HUES6 (cell line): ENCODE measurements at regions not wholly inside any gene's neighbourhood (a gene's known extent, or its start where the extent isn't known, plus 50 kb on each side); places are given as distances from the start of the nearest gene placed in this dataset.

ENCODE experiments used
- H3K27ac ChIP-seq: 2 replicates; pipeline ENCODE4 v1.7.0; 2013; ENCODE audit warnings: low read depth, mild to moderate bottlenecking, low read length, inconsistent platforms
- H3K27me3 ChIP-seq: 2 replicates; pipeline ENCODE4 v1.6.1; 2013; ENCODE audit warnings: low read length; ENCODE audit not compliant: control insufficient read depth, insufficient read depth
- H3K36me3 ChIP-seq: 2 replicates; pipeline ENCODE4 v1.6.1; 2013; ENCODE audit warnings: low read length; ENCODE audit not compliant: control insufficient read depth, insufficient read depth
- H3K4me1 ChIP-seq: 2 replicates; pipeline ENCODE4 v1.6.1; 2013; ENCODE audit warnings: low read length; ENCODE audit not compliant: control insufficient read depth, insufficient read depth
- H3K4me3 ChIP-seq: 2 replicates; pipeline ENCODE4 v1.5.1; 2013; ENCODE audit warnings: low read depth, low read length
- H3K9ac ChIP-seq: one replicate; pipeline ENCODE4 v1.6.1; 2013; ENCODE audit warnings: mild to moderate bottlenecking, low read length
- H3K9me3 ChIP-seq: 2 replicates; pipeline ENCODE4 v1.6.1; 2013; ENCODE audit warnings: low read depth, low read length; ENCODE audit not compliant: control insufficient read depth, insufficient read depth

DNA sequence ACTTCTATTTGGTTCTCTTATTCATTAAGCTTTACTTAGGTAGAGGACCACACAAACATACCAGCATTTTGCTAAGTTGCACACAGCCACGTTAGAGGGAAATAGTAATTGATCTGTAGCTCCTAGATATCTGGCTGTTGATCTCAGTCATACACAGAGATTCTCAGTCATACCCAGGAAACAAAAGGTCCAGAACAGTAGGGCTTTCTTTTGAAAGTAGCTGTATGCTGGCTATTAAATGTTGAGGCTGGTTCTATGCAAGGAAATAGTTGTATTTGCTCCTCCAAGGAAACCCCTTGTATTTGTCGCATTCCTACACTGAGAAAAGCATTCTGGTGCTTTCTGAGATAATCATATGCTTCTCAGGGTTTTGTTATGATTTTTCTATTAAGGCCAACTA lies 523.8 kb downstream of the SOX2 start:
- Histone ChIP-seq H3K27ac (no peak overlapping the region), H3K4me3 (no peak overlapping the region), H3K4me1 (peaks cover 5% of the 10 kb centered on the region; the same call in 1 of the 2 replicates), H3K9me3 (no peaks in the 10 kb centered on the region), H3K36me3 (no peaks in the 10 kb centered on the region), H3K9ac (no peak overlapping the region), H3K27me3 (no peaks in the 10 kb centered on the region)

DNA sequence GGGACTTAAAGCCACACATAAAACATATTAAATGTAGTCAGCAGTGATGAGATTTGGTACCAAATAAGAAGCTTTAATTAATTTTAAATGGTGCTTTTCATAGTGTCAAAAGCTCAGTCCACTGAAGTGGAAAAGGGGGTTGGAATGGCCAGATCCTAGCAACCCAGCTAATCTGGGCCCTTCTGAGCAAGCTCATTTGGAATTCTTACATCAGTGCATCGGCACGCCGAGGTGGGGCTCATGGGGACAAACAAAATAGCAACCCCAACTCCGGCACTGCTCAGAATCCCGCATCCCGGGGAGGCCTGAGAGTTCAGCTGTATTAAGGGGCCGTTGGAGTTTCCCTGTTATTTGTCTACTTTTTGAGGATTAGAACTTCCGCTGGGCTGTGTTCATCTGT lies 526.4 kb downstream of the SOX2 start:
- Histone ChIP-seq H3K27me3 (no peaks in the 10 kb centered on the region), H3K4me3 (no peak overlapping the region), H3K9ac (no peak overlapping the region), H3K9me3 (no peaks in the 10 kb centered on the region), H3K36me3 (no peaks in the 10 kb centered on the region), H3K27ac (no peak overlapping the region), H3K4me1 (peaks cover 18% of the 10 kb centered on the region)

DNA sequence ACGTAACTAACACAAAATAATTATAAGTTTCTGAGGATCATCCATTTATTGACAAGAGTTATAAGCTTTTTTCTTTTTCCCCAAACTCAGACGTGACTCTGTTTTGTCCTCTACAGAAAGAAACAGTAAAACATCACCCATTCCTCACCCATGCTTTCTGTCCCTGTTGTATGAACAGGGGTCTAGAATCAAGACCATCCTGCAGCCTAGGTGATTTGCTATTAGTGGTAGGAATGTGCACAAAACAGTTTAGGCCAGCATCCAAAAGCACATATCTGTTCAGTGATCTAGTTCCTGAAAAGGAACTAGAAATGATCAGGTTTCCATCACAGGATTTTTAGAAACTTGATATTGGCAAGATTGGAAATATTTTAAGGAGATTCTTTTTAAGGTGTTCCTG lies 527.6 kb downstream of the SOX2 start:
- H3K9ac ChIP-seq: no peak overlapping the region
- no peaks in the 10 kb centered on the region for H3K9me3 ChIP-seq
- H3K4me1 ChIP-seq: peaks cover 23% of the 10 kb centered on the region
- H3K4me3 ChIP-seq: no peak overlapping the region
- H3K27me3 ChIP-seq: no peaks in the 10 kb centered on the region
- no peaks in the 10 kb centered on the region for H3K36me3 ChIP-seq
- H3K27ac ChIP-seq: no peak overlapping the region

DNA sequence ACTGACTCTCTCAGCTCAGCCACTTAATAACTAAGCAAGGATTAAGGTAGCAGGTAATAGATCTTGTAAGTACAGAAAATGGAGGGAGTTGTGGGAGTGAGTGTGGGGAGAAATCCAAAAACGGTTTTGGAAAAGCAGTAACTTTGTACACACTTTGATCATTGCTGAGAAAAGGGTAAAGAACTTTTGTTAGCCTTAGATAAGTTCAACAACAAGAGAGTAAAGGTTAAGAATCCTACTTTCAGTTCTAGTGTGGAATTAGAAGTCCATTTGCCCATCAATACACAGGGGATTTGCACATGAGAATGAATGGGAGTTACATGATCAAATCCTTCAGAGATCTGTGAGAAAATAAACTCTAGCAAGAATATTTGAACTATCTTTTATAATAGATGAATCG lies 528.7 kb downstream of the SOX2 start:
- Histone ChIP-seq H3K4me1 (peaks cover 23% of the 10 kb centered on the region), H3K27ac (no peak overlapping the region), H3K27me3 (no peaks in the 10 kb centered on the region), H3K36me3 (no peaks in the 10 kb centered on the region), H3K9ac (no peak overlapping the region), H3K4me3 (no peak overlapping the region), H3K9me3 (no peaks in the 10 kb centered on the region)

DNA sequence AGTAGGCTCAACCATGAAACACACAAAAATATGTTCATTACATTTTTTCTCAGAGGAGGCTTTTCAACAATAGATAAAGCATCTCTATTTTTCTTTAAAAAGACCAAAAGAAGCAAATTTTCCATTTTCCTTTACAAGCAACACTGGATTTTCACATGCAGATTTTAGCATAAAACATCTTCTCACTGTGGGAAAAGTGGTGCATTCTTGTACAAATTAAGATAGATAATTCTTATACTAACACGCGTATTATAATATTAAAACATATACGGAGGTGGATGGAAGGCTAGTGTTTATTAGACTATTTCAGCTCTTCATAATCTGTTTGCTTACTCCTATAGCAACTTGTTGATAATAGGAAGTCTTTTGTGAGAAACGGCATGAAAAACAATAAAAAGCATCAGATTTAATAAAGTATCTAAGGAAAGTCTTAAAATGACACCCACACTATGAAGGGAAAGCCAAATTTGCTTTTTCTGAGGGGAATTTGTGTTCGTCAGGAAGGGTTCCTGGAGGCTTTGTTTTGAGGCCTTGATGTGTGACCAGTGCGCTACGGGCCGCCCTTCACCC lies 529.6 kb downstream of the SOX2 start:
- H3K27me3 ChIP-seq: no peaks in the 10 kb centered on the region
- no peaks in the 10 kb centered on the region for H3K9me3 ChIP-seq
- no peak overlapping the region for H3K4me3 ChIP-seq
- H3K4me1 ChIP-seq: peaks cover 23% of the 10 kb centered on the region
- H3K9ac ChIP-seq: no peak overlapping the region
- no peaks in the 10 kb centered on the region for H3K36me3 ChIP-seq
- no peak overlapping the region for H3K27ac ChIP-seq

DNA sequence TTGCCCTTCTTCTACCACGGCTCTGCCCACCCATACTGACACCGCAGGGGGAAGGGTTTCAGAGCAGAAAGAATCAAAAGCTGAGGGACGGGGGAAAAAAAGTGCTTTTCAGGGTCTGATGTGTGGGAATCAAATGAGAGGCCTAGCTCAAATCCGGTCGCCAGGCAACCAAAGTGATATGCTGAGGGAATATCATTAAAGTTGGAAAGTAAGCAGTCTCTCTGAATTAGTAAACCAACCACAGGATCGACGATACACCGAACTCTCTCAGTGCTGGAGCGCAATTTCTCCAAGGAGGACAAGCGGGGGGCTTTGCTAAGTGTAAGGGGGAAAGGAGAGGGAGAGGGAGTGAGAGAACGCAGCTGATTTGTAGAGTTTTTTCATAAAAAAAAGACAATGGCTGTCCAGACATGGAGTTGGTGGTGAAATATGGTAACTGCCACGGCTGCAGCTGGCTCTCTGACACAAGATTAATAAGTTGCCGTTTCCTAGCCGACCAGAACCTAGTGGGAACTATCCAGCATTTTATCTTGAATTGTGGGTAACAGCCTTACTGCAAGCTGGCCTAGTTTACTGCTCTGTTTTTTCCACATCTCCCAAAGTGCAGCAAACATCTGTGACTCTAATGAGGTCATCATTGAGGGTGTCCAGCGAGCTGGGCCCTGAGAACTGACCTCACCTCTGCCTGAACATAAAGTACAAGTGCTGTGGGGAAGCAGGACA lies 530.2 kb downstream of the SOX2 start:
- Histone ChIP-seq H3K27ac (no peak overlapping the region), H3K9me3 (no peaks in the 10 kb centered on the region), H3K27me3 (no peaks in the 10 kb centered on the region), H3K9ac (no peak overlapping the region), H3K36me3 (no peaks in the 10 kb centered on the region), H3K4me1 (peaks cover 23% of the 10 kb centered on the region), H3K4me3 (no peak overlapping the region)

DNA sequence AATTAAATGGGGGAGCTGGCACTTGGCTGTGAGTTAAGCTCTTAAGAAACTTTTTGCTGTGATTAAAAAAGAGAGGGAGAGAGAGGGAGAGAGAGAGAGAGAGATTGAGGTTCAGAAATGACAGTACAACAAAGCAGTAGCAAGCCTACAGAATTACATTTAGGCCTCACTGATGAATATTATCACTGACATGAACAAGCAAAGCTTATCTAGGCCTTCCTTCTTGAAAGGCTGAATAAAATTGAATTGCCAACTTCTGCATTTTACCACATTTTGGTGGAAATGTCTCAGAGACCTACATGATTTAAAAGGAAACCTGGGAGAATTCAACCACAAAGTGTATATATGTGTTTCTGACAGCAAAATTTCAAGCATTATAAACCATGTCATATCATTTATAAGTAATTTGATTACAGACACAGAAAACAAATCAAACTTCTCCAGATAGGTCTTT lies 530.8 kb downstream of the SOX2 start:
- Histone ChIP-seq H3K36me3 (no peaks in the 10 kb centered on the region), H3K9ac (no peak overlapping the region), H3K4me3 (no peak overlapping the region), H3K4me1 (peaks cover 23% of the 10 kb centered on the region), H3K9me3 (no peaks in the 10 kb centered on the region), H3K27me3 (no peaks in the 10 kb centered on the region), H3K27ac (no peak overlapping the region)

DNA sequence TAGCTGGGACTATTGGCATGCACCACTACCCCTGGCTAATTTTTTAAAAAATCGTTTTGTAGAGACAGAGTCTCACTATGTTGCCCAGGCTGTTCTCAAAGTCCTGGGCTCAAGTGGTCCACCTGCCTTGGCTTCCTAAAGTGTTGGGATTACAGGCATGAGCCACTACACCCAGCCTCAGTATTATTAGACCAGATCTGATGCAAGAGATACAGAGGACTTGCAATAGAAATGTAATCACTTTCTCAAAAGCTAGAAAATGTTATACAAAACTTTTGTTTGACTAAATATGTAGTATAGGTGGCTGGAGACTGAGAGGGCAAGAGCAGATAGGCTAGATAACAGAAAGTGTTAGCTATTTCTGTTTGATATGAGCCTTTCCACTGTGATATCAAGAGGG lies 531.9 kb downstream of the SOX2 start:
- Histone ChIP-seq H3K27ac (no peak overlapping the region), H3K9me3 (no peaks in the 10 kb centered on the region), H3K4me1 (peaks cover 20% of the 10 kb centered on the region), H3K4me3 (no peak overlapping the region), H3K27me3 (no peaks in the 10 kb centered on the region), H3K36me3 (no peaks in the 10 kb centered on the region), H3K9ac (no peak overlapping the region)

DNA sequence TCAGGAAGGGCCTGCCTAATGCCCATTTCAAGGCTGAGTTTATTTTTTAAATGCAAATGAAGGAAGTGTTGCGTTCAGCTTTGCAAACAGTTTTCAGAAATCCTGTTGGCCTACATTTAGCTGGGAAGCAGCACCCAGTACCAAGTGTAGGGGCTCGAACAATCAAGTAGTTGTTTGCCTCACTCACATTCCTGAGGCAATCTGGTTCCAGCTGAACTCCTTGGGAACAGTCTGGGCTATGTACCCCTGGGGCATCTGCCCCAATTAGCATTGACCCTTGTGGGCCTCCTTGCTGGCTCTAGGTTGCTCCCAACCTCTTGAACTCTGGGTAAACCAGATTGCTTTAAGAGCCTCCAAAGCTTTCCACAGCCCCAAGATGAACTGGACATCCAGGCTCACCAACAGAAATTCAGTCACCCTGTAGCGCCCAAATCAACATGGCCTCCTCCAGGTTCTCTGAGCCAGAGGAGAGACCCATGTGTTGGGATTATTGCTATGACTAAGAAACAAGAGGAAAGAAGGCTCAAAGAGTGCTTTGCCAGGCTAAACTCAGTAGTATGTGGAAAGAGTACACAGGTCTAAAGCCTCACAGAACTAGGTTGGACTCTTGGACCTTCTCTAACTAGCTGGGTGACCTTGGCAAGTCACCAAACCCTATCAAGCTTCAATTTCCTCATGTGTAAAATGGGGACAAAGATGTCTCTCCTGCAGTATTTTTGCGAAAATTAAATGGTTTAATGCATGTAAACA lies 532.7 kb downstream of the SOX2 start:
- no peak overlapping the region for H3K9ac ChIP-seq
- H3K36me3 ChIP-seq: no peaks in the 10 kb centered on the region
- H3K27me3 ChIP-seq: no peaks in the 10 kb centered on the region
- H3K27ac ChIP-seq: no peak overlapping the region
- H3K4me1 ChIP-seq: peaks cover 20% of the 10 kb centered on the region
- no peak overlapping the region for H3K4me3 ChIP-seq
- H3K9me3 ChIP-seq: no peaks in the 10 kb centered on the region

DNA sequence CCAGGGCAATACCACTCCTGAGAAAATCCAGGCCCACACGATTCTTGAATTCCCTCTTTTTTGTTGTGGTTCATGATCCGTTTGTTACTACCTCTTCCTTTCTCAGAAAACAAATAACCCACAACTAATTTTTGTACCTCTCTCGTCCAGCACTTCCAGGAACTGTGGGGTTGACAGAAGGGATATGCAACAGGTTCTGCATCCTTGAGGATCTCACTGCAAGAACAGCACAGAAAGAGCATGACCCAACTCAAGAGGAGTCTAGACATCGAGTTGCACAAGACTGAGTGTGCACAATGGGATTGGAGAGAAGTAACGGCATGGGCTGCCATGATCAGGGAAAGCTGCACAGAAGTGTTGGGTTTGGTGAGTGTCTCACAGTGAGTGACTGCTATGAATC lies 533.3 kb downstream of the SOX2 start:
- no peak overlapping the region for H3K27ac ChIP-seq
- H3K4me3 ChIP-seq: no peak overlapping the region
- no peak overlapping the region for H3K9ac ChIP-seq
- no peaks in the 10 kb centered on the region for H3K27me3 ChIP-seq
- no peaks in the 10 kb centered on the region for H3K9me3 ChIP-seq
- peaks cover 20% of the 10 kb centered on the region for H3K4me1 ChIP-seq
- no peaks in the 10 kb centered on the region for H3K36me3 ChIP-seq

DNA sequence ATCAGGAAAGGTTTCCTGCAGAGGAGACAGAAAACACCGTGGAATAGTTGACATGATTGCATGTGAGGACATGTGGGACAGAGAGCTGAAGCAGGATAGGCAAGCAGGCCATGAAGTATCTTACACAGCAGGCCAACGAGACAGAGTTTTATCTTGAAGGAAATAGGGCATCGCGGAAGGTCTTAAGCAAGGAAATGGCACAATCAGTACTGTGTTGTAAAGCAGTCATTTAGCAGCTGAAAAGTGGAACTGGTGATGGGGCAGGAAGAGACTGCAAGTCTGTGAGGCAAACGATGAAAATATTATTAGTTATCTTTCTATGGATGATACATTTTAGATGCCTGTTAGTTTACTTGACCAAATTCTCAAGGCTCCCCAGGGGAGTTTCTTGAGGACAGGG lies 535.1 kb downstream of the SOX2 start:
- Histone ChIP-seq H3K9me3 (no peaks in the 10 kb centered on the region), H3K9ac (no peak overlapping the region)

More for the DNA sequence above, 535.1 kb downstream of the SOX2 start:
- Histone ChIP-seq H3K4me3 (no peak overlapping the region), H3K27ac (no peak overlapping the region), H3K4me1 (peaks cover 9% of the 10 kb centered on the region), H3K36me3 (no peaks in the 10 kb centered on the region), H3K27me3 (no peaks in the 10 kb centered on the region)
